IMR-90 (cell line): ENCODE measurements at regions not wholly inside any gene's neighbourhood (a gene's known extent, or its start where the extent isn't known, plus 50 kb on each side); places are given as distances from the start of the nearest gene placed in this dataset.

ENCODE experiments used
- ATAC-seq: fragments of 200-7000 bp; cut with Tn5 transposase; 2 replicates; pipeline ENCODE4 v1.9.1; 2020; ENCODE audit warnings: low read depth, mild to moderate bottlenecking, moderate library complexity
- BruUV-seq: library from RNA; stranded (reverse); fragments of 400-500 nt; replicated peaks from 2 replicates; lab custom pipeline; 2021; lab: Mats Ljungman, UMichigan
- CTCF ChIA-PET: fragments of 300-600 bp; formaldehyde crosslinking; extraction: SDS; loops from one replicate; lab custom pipeline; 2021; ENCODE audit warnings: antibody characterized with exemption; lab: Yijun Ruan, JAX
- POLR2A ChIA-PET: fragments of 300-600 bp; sonication (Branson Sonifier 250); formaldehyde crosslinking; loops from one replicate; lab custom pipeline; 2022; ENCODE audit warnings: antibody characterized with exemption; ENCODE audit not compliant: unreplicated experiment; lab: Charles Lee
- DNase-seq: peaks from one replicate; pipeline ENCODE4 v3.0.0; 2013
- H2AFZ ChIP-seq: replicated peaks from 2 replicates; pipeline ENCODE3; 2013; ENCODE audit warnings: low read length, mild to moderate bottlenecking; ENCODE audit not compliant: poor library complexity
- H2AK5ac ChIP-seq: 2 replicates; pipeline ENCODE4 v1.6.1; 2013; ENCODE audit warnings: low read depth, low read length, inconsistent platforms
- H2AK9ac ChIP-seq: replicated peaks from 2 replicates; pipeline ENCODE3; 2013; ENCODE audit warnings: mild to moderate bottlenecking, low read depth, low read length, moderate library complexity; ENCODE audit not compliant: poor library complexity
- H2BK120ac ChIP-seq: 2 replicates; pipeline ENCODE4 v1.6.1; 2013; ENCODE audit warnings: low read depth, low read length, inconsistent platforms
- H2BK15ac ChIP-seq: 3 replicates; pipeline ENCODE4 v1.6.1; 2013; ENCODE audit warnings: low read depth, low read length, inconsistent platforms
- H2BK20ac ChIP-seq: 2 replicates; pipeline ENCODE4 v1.6.1; 2013; ENCODE audit warnings: low read depth, mild to moderate bottlenecking, inconsistent platforms, low read length, moderate library complexity
- H2BK5ac ChIP-seq: 2 replicates; pipeline ENCODE4 v1.6.1; 2013; ENCODE audit warnings: mild to moderate bottlenecking, low read depth, low read length, inconsistent platforms; ENCODE audit not compliant: poor library complexity, severe bottlenecking
- H3K14ac ChIP-seq: replicated peaks from 2 replicates; pipeline ENCODE4 v1.6.1; 2013; ENCODE audit warnings: low read depth, low read length, inconsistent platforms
- H3K18ac ChIP-seq: 2 replicates; pipeline ENCODE4 v1.6.1; 2013; ENCODE audit warnings: low read depth, low read length, control low read depth
- H3K23ac ChIP-seq: 2 replicates; pipeline ENCODE4 v1.6.1; 2013; ENCODE audit warnings: low read depth, low read length, inconsistent platforms
- H3K27ac ChIP-seq: 2 replicates; pipeline ENCODE4 v1.5.1; 2013; ENCODE audit warnings: mild to moderate bottlenecking, control low read depth, low read length; ENCODE audit not compliant: insufficient read depth
- H3K27me3 ChIP-seq: 2 replicates; pipeline ENCODE4 v1.6.1; 2013; ENCODE audit warnings: low read length; ENCODE audit not compliant: control insufficient read depth, insufficient read depth
- H3K36me3 ChIP-seq: 2 replicates; pipeline ENCODE4 v1.6.1; 2013; ENCODE audit warnings: low read length, mixed read lengths; ENCODE audit not compliant: control insufficient read depth, insufficient read depth
- H3K4ac ChIP-seq: 2 replicates; pipeline ENCODE4 v1.6.1; 2013; ENCODE audit warnings: low read depth, low read length, inconsistent platforms
- H3K4me1 ChIP-seq: 2 replicates; pipeline ENCODE4 v1.6.1; 2013; ENCODE audit warnings: low read length, mixed read lengths; ENCODE audit not compliant: control insufficient read depth, insufficient read depth
- H3K4me2 ChIP-seq: 2 replicates; pipeline ENCODE4 v1.6.1; 2013; ENCODE audit warnings: low read depth, mild to moderate bottlenecking, control low read depth, low read length, moderate library complexity
- H3K4me3 ChIP-seq: 2 replicates; pipeline ENCODE4 v1.5.1; 2013; ENCODE audit warnings: low read depth, mild to moderate bottlenecking, control low read depth, low read length, moderate library complexity; ENCODE audit not compliant: insufficient read depth
- H3K56ac ChIP-seq: 2 replicates; pipeline ENCODE4 v1.6.1; 2013; ENCODE audit warnings: low read length, inconsistent platforms; ENCODE audit not compliant: insufficient read depth; ENCODE audit errors: extremely low read depth
- H3K79me1 ChIP-seq, 2 experiments: 2 replicates each; pipeline ENCODE4 v1.6.1; 2013; ENCODE audit warnings: low read length in 2 of 2, inconsistent platforms in 1 of 2, low read depth in 1 of 2
- H3K9ac ChIP-seq: 2 replicates; pipeline ENCODE4 v1.6.1; 2013; ENCODE audit warnings: low read depth, low read length, control low read depth
- H3K9me1 ChIP-seq: 2 replicates; pipeline ENCODE4 v1.6.1; 2013; ENCODE audit warnings: low read length, inconsistent platforms; ENCODE audit not compliant: insufficient read depth
- H3K9me3 ChIP-seq: 2 replicates; pipeline ENCODE4 v1.6.1; 2013; ENCODE audit warnings: low read length; ENCODE audit not compliant: control insufficient read depth, insufficient read depth
- H4K20me1 ChIP-seq: 2 replicates; pipeline ENCODE4 v1.6.1; 2013; ENCODE audit warnings: low read length, inconsistent platforms; ENCODE audit not compliant: insufficient read depth
- H4K5ac ChIP-seq: 2 replicates; pipeline ENCODE4 v1.6.1; 2013; ENCODE audit warnings: mild to moderate bottlenecking, low read depth, low read length, control low read depth
- H4K8ac ChIP-seq, 2 experiments: 2 replicates each; pipeline ENCODE4 v1.6.1; 2013; ENCODE audit warnings: low read depth in 2 of 2, low read length in 2 of 2, control low read depth in 1 of 2, inconsistent platforms in 1 of 2
- H4K91ac ChIP-seq: 2 replicates; pipeline ENCODE4 v1.6.1; 2013; ENCODE audit warnings: low read depth, low read length, inconsistent platforms; ENCODE audit not compliant: insufficient read depth
- BHLHE40 ChIP-seq: fragments of 150-350 bp; IDR thresholded peaks from 2 replicates; pipeline ENCODE4 v1.6.1; 2016; ENCODE audit warnings: mild to moderate bottlenecking, low read depth, low read length
- CHD1 ChIP-seq: IDR thresholded peaks from 2 replicates; pipeline ENCODE4 v1.6.1; 2012; ENCODE audit warnings: low read depth, low read length, improper control_type of control experiment
- MAFK ChIP-seq: IDR thresholded peaks from 2 replicates; pipeline ENCODE4 v1.6.1; 2012; ENCODE audit warnings: low read depth, low read length, improper control_type of control experiment
- MAZ ChIP-seq: IDR thresholded peaks from 2 replicates; pipeline ENCODE4 v1.6.1; 2012; ENCODE audit warnings: low read depth, mild to moderate bottlenecking, low read length, improper control_type of control experiment, moderate library complexity, borderline replicate concordance
- NFE2L2 ChIP-seq: fragments of 150-350 bp; IDR thresholded peaks from 2 replicates; pipeline ENCODE4 v1.6.1; 2016; ENCODE audit warnings: low read depth, mild to moderate bottlenecking, low read length
- POLR2A ChIP-seq: IDR thresholded peaks from 2 replicates; pipeline ENCODE4 v1.6.1; 2012; ENCODE audit warnings: mild to moderate bottlenecking, low read depth, low read length
- SMC3 ChIP-seq: fragments of 150-350 bp; IDR thresholded peaks from 2 replicates; pipeline ENCODE4 v1.6.1; 2016; ENCODE audit warnings: low read depth, mild to moderate bottlenecking, antibody characterized with exemption, low read length, moderate library complexity
- WGBS, 2 experiments: methylation state at CpG; one replicate each; pipeline versions ENCODE4 v1.1.5 to v1.1.7; 2013; ENCODE audit warnings: missing lambda C conversion rate in 2 of 2; ENCODE audit not compliant: insufficient read length in 1 of 2; ENCODE audit errors: extremely low coverage in 2 of 2; 5-methylcytosine and 5-hydroxymethylcytosine counted together
- dilution Hi-C: fragments of 300-500 bp; cut with HindIII; formaldehyde crosslinking; loops from one replicate; pipeline ENCODE4 v1.14.3; 2018; ENCODE audit warnings: low sequenced_read_pairs; ENCODE audit not compliant: unreplicated experiment
- in situ Hi-C: fragments of 300-500 bp; cut with MboI; formaldehyde crosslinking; loops from 3 replicates; pipeline ENCODE4 v1.14.3; 2019; ENCODE audit warnings: low sequenced_read_pairs, inconsistent platforms, mixed read lengths
- intact Hi-C: fragments of 100-400 bp; cut with micrococcal nuclease; formaldehyde crosslinking; loops from 2 replicates; pipeline ENCODE4 v1.10.0; 2022

DNA sequence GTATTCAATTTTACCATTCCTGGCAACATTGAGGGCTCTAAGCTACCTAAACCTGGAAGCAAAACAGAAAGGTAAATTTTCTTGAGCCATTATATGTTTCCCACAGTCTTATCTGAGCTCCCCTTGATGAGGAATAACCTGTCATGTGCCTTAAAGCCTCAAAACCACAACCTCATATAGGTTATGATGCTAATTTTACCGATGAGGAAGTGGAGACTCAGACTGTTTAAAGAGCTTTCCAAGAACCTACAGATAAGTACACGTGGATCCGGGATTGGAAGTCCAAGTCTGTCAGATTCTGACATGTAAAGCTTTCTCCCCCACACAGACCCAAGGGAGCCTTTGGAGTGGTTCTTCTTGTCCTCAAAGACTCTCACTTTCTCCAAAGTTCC is 140.5 kb downstream of the SEMA6D start:
- CTCF ChIA-PET = no interaction called here
- Histone ChIP-seq H2BK120ac (no peak overlapping the region), H3K9me3 (no peaks in the 10 kb centered on the region), H3K27ac (no peak overlapping the region), H3K18ac (no peak overlapping the region), H4K91ac (no peak overlapping the region), H2BK5ac (no peak overlapping the region), H4K20me1 (no peaks in the 10 kb centered on the region), H2AFZ (no peak overlapping the region), H2AK5ac (no peak overlapping the region), H3K4ac (no peak overlapping the region), H3K9ac (no peak overlapping the region), H2BK15ac (no peak overlapping the region), H3K36me3 (no peaks in the 10 kb centered on the region), H3K23ac (no peak overlapping the region), H2AK9ac (no peak overlapping the region), H4K5ac (no peak overlapping the region), H3K4me3 (no peak overlapping the region), H4K8ac (no peak overlapping the region), H3K79me1 (no peaks in the 10 kb centered on the region), H3K4me2 (no peak overlapping the region), H3K56ac (no peak overlapping the region), H3K27me3 (peaks cover 3% of the 10 kb centered on the region; the same call in 1 of the 2 replicates), H3K4me1 (no peaks in the 10 kb centered on the region), H3K9me1 (no peaks in the 10 kb centered on the region), H3K14ac (no peak overlapping the region), H2BK20ac (no peak overlapping the region)
- TF ChIP-seq SMC3 (no peak), BHLHE40 (no peak), NFE2L2 (no peak), CHD1 (no peak), MAZ (no peak), POLR2A (no peak), MAFK (no peak)
- no peak for DNase-seq
- intact Hi-C loops = no loop called here
- no peak for ATAC-seq
- POLR2A ChIA-PET = no interaction called here
- no TSS peak for BruUV-seq
- in situ Hi-C loops = no loop called here
- dilution Hi-C loops = no loop called here
- WGBS, 2 experiments = no CpG with 5 or more reads among the region's 3 CpGs
